CD4-positive, alpha-beta T cell treated with Interleukin-10 for 1 hour (primary cell): ENCODE measurements at regions not wholly inside any gene's neighbourhood (a gene's known extent, or its start where the extent isn't known, plus 50 kb on each side); places are given as distances from the start of the nearest gene placed in this dataset.
A peak's percentile ranks its signal among the peaks of the same experiment; 100 is the strongest.
"Not testable (repeated sequence)": the region's sequence is repeated elsewhere in the genome, so short reads cannot be mapped to it uniquely, and the experiment has no call there.

Experiments
- DNase-seq: peaks from one replicate; pipeline ENCODE4 v3.0.0-alpha.2; 2020

DNA sequence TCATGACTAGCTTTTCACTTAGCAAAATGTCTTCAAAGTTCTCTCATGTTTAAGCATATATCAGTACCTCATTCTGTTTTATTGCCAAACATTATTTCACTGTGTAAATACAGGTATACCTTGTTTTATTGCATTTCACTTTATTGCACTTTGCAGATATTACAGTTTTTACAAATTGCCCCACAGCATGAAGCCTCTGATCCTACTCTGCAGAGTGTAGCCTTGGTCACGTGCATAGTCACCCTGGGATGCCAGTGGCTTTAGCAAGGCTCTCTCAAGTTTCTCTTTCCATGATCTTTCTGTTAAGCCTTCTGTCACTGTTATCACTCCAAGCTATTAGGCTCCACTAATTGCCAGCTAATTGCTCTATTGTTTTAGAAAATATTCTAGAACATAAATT, 182.2 kb upstream of the GRIA1 start:
- DNase-seq: no peak

DNA sequence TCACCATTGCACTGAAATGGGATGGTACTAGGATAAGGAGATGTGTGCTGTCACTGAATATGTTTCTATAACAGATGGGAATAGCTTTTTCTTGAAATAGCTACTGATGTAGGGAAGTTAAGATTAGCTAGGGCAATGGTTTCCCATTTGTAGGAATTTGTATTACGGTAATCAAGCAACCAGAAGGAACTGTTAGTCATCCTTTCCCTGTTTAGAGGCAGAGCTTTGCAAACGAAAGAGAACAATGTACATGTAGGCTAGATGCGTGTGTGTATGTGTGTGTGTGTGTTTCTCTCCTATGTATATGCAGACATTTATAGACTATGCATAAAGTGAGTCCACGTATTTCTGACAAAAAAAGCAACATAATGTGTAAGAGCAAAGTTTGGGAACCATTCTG, 171.9 kb upstream of the GRIA1 start:
- DNase-seq: no peak

DNA sequence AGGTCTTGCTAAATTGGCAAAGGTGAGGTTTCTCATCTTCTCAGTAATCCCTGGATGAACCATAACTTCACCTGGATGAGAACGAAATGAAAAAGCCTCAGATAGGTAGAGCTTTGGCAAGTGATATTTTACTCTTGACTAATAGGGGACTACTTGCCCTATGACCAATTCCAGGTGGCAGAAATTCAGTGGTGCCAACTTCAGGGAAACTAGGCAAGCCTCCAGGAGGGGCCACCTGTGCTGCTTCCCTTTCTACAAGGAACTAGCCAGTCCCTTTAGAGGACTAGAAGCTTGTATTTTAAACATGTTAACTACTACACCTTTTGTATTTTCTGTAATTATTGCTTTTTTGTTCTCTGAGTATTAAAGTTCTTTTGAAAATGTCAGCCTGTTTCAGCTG, 169.0 kb upstream of the GRIA1 start:
- DNase-seq: no peak

DNA sequence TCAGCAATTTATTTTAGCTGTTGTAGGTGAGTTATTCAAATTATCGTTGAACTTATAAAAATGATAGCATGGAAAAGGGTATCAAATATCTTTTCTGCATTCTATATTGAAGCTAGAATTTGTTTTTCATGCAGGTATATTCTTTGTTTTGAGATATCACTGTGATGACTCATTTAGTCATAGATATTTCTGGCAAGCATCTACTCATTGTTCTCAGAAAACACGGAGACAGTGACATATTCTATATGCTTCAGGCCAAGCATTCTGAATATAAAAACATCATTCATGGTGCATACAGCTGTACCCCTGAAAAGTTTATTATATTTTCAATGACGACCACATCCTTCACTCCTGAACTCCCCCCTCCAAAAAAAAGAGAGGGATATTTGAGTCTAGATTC, 150.3 kb upstream of the GRIA1 start:
- DNase-seq: no peak

DNA sequence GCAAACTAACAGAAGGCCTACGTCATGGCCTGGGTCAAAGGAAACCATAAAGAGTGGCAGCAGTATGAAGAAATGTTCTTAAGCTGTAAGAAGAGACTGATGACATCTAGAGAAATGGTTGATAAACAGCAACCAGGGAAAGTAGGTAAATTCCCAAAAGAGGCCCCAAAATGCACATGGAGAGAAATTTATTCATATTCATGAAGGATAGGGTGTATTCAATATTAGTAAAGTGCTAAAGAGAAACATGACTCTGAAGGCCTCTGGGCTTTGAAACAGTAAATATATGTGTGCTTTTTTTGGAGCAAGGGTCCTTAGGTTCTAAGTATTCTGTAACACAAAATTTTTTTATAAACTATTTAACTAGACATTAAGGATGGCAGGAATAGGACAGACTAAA, 149.7 kb upstream of the GRIA1 start:
- DNase-seq: no peak

DNA sequence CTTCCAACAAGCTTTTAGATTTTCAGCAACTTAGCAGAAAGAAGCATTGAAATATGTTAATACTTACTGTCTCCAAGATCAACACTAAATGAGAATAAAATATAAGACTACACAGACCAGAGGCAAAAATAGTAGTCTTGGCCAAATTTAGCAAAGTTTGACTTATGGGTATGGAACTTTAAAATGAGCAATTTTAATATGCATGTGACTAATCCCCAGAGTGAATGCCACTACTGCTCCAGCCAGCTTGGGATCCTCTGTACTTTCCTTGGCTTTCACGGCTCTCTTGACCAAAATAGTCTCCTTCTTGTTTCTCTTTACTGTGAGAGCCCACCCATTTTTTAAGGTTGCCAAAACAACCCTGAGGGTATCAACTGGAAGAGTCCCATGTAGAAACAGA, 148.0 kb upstream of the GRIA1 start:
- no peak for DNase-seq

DNA sequence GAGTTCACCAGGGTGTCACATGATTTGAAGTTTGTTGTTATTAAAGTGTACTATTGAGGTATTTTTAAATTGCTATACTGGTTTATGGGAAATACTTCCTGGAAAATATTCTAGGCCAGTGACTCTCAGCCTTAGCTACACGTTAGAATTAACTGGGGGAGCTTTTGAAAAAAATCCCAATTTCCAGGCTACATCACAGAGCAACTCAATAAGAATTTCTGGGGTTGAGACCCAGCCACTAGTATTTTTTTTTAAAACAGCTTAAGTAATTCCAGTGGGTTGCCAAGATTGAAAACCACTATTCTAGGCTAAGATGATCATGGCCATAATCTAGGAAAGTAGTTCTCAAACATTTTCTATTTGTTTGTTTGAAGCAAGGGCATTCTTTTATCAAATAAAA, 142.9 kb upstream of the GRIA1 start:
- no peak for DNase-seq

DNA sequence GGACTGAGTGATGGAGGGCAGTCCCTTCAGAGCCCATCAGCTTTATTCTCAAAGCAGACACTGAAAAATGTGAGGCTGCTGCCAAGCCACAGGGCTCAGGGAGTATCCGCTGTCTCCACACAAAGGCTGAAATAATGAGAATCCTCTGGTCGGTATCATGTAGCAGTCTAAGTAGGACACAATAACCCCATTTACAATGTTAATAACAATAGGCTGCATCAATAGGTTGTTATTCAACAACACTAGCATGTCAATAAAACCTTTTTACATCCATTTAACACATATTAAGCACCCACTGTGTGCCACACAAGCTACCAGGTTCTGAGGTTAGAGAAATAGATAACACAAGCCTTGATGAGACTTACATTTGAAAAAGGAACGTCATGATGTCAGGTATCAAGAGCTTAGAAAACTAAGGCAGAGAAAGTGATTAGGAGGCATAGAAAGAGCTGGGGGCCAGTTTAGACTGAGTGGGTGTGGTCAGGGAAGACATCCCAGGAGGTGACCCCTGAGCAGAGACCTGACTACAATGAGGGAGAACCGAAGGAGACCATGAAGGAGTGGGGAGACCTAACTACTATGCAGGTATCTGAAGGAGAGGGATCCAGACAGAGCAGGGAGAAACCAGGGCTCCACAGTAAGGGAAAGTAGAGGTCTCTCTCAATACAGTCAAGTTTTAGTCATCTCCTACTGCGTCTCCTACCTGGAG, 140.1 kb upstream of the GRIA1 start:
- no peak for DNase-seq

DNA sequence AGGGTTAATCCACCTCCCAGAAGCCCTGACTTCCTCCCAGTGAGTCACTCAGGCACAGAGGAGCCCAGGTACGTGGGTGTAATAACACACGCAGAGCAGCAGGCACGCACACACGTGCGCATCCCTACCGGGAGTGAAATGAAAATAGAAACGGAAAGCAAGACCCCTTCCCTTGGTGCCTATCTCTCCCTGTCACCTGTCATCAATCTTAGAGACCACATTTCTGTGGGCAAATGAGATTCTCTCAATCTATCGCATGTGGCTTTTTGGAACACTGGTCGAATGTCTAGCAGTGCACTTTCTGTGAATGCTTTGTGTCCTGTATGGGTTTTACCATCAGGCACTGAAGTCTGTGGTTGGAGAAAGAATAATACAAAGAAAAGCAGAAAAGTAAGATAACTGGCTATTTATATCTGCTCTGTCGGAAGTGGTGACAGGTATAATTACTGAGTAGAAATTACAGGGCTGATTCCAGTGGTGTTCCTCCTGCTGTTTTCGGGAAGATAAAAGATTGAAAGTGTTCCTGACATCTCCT, 137.7 kb upstream of the GRIA1 start:
- peak; percentile 19 for DNase-seq

DNA sequence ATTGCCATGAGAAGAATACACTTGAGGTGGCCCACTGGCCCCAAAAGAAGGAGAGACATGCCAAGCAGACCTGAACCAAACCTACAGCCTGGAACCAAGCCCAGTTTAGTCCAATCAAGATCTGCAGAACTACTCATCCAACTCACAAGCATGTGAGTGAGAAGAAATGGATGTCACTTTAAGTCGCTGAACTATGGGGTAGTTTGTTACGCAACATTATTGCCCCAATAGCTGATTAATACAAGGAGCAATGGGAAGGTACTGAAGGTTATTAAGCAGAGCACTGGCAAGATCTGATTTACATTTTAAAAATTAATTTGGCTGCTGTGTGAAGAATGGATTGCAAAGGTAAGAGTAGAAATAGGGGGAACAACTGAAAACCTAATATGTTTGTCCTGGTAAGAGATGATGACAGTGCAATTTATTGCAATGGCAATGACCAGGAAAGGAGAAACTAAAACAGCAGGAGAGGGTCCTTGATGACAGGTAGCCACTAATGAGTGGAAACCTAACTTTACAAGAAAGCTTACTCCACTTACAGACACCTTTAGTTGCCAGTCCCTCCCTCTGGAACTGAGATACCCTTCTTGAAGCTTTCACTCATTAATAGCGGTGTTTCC, 132.9 kb upstream of the GRIA1 start:
- no peak for DNase-seq

DNA sequence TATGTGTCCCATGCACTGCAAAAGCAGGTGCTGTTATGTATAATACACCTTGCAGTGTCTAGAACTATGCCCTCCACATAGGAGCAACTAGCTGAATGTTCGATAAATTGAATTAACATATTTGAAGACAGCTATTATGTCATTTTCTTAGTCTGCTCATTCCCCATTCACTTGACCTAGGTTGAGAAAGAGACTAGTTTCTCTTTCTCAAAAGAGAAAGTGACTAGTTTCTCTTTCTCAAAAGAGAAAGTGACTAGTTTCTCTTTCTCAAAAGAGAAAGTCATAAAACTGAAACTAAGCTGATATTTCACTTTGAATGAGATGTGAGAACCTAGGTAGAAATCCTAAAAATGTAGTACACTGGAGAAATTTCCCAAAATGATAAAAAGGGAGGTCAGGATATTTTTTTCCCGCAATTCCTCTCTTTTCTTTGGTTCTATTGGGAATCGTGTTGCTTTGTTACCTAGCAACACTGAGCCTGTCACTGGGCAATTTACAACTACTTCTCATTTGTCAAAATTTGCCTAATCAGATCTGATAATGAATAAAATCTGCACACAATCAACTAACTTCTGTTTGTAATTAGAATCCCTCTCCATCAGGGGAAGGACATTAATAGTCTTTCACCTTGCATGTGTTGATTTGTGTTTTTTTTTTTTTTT, 132.0 kb upstream of the GRIA1 start:
- DNase-seq: no peak

DNA sequence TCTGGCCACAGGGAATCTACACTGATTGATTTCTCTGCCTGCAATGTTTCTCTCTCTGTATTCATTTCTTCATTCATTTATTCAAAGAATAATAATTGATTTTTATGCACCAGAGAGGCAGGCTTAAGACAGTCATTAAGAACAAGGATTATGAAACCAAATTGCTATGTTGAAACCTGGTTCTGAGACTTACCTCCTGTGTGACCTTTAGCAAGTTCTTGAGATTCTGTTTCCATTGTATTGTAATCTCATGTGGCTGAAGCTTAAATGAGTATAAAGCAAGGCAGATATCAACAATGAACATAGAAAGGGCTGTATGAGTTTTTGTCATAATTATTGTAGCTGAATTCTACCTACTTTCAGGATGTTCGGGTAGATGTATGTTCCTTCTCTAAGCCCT, 129.6 kb upstream of the GRIA1 start:
- no peak for DNase-seq

DNA sequence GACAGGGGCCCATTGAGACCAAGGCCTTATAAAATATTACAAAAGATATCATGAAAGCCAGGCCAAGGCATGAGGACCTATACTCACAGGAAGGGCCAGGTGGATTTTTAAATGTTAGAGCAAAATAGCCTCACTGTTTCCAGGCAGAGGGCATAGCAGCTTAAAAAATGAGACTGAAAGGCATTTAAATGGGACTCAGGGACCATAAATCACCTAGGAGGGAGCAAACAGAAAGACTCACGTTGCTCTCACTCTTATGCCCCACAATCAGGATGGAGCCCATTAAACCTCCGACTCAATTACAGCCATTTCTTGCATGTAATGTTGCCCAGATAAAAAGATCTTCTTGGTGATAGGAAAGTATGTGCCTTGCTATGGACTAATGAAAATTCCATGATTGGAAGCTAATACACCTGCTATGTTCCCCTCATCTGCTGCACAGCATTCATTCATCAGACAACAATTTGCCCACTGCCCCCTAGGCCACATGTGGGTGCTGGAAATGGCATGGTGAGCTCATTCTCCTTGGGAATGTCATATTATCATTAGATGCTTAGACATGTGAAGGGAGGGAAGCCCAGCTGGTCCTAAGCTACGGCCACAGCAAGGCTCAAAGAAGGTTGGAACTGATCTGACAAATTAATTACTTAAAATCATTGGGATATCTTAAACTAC, 128.6 kb upstream of the GRIA1 start:
- DNase-seq: no peak

DNA sequence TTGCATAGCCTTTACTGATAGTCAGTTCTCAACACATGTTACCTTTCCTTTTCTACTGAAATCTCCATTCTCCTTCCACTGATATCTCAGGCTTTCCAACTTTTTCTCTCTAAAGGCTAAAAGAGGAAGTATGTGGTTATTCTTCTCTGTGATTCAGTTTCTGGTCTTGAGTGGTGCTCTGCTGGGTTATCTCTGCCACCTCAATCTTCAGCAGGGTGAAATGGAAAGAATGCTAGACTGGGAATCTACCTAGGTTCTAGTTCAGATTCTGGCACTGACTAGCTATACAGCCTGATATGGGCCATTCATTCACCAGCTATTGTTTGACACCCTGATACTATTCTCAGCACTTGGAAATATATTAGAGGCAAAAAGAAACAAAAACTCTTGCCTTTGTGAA, 124.9 kb upstream of the GRIA1 start:
- DNase-seq: no peak

DNA sequence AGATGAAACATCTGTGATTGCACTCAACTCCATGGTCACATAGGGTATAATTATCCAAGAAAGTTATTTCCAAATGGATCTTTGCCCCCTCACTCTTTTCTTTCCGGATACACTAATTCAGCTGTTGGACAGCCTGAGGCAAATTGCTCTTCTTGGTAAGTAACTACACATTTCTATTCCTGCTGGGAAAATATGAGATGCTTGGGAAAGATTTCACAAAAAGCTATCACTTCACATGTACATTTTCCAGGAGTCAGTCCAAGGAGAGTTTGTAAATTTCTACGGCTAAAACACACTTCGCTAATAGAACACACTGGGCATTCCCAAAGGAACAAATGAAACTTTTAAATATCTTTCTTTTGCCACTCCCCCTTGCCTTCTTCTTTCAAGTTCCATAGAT, 123.0 kb upstream of the GRIA1 start:
- DNase-seq: no peak

DNA sequence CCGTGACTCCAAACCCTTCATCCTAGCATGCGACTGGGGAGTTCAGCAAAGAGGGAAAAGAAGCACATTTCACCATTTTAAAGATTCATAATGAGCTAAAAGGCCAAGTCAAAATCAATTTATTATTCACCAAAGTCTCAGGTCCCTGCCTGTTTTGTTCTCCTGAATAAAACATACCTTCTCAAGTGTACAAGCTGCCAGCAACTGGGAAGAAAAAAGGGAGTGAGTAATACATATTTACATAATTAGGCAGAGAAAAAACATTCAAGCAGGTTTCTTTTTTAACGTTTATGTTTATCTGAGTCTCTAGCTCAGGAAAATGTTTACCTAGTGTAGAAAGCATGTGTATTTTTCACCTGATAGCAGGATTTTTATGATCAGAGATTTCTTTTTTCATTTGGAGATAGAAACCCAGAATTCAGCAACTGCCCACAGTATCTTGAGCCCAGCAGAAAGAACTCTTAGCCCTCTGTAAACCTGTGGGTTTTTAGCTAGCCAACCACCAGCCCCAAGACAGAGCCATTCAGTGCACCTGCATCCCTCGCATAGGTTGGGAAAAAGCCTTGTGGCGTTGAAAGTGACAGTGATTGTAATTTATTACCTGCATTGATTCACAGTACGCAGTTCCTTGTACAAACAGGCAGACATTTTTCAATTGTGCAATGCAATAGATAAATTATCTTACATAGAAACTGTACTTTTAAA, 117.9 kb upstream of the GRIA1 start:
- no peak for DNase-seq

DNA sequence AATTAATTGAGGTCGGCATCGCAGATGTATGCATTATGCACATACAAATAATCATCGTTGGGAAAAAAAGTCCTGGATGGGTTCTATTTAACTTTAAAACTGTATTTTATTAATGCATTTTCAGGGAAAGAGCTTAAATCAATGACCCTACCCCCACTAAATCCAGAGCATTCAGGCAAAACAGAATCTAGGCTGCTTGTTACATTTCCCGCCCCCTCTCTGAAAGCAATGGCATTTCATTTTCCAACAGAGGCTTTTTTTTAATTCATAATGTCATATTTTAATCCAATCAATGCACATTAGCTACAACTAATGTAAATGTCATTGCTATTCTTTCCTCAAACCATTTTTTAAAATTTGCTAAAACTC, 117.4 kb upstream of the GRIA1 start:
- no peak for DNase-seq

DNA sequence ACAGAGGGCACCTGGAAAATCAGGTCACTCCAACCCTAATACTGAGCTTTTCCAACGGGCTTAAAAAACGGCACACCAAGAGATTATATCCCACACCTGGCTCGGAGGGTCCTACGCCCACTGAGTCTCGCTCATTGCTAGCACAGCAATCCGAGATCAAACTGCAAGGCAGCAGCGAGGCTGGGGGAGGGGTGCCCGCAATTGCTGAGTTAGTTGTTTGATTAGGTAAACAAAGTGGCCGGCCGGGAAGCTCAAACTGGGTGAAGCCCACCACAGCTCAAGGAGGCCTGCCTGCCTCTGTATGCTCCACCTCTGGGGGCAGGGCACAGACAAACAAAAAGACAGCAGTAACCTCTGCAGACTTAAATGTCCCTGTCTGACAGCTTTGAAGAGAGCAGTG, 108.8 kb upstream of the GRIA1 start:
- DNase-seq: not testable (repeated sequence)

DNA sequence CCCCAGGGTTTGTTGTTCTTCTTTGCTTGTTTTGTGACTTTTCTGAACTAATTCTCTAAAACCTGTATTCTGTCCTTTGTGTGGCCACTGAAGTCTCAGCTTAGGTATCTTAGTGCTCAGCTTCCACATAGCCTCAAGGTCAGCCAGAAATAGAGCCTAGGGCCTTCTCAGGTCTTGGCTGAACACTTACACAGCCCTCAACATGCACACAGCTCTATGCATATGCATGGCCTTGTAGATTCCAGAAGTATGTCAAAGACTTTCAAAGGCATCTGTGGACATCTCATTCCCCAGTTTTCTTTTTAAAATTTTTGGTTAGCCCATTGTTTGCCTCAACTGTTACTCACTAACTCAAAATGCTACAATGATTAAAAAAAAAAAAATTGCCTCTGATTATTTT, 99.9 kb upstream of the GRIA1 start:
- no peak for DNase-seq

DNA sequence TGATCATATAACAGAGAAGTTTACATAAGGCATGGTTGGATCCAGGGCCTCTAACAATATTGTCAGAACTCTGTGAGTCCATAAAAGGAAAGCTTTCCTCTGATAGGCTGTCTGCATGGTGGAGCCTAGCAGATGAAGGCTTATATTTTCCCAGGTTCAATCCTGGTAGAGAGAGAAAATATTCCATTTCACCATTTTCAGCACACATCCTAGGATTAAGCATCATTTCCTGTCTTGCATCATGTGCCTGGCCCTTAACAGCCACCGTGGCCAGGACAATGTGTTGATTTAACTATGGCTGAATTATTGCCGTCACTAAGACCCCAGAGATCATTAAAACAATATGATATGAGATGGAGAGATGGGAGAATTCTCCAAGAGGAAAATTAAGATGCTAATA, 90.9 kb upstream of the GRIA1 start:
- DNase-seq: no peak

DNA sequence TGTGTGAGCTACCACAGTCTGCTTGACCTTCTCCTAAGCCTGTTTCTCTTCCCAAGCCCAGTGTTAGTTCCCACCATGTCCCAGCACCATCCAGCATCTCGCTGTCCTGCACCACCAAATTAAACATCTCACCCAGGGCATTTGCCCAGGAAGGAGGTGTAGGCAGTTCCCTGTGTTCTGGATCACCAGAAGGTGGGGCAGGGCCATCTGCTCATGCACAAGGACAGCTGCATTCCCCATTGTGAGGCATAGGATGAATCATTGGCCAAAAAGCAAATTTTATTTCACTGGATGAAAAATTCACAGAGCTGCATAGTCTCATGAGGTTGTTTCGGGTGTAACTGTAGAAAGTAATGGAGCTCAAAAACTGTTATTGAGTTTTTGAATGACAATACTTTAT, 89.5 kb upstream of the GRIA1 start:
- no peak for DNase-seq

DNA sequence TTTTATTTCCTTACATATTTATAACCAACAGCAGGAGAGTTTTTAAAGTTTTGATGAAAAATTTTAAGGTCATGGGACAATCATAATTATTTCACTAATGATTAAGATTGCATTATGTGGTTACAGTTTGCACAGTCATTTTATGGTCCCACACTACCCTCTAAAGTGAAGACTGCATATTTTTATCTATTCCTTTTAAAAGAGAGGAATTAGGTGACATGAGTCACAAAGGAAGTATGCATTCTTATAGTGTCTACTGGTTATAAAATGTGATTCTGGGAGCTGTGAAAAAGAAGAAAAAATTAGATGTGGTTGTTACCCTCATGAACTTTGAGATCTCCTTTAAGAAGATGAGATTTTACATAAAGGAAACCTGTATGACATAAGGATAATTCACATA, 87.9 kb upstream of the GRIA1 start:
- no peak for DNase-seq

DNA sequence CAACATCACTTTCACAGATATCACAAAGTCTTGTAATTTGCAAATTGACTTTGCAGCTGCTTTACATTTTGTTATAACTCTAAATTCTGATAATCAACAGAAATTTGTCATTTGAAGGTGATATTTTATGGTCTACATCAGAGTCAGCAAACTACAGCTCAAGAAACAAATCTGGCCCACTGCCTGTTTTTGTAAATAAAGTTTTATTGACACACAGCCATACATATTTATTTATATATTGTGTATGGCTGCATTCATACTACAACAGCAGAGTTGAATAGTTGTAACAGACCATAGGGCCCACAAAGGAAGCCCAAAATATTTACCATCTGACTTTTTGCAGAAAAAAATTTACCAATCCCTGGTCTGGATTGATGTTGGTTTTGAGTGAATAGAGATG, 87.0 kb upstream of the GRIA1 start:
- DNase-seq: no peak
